H1 (cell line): ENCODE measurements at regions not wholly inside any gene's neighbourhood (a gene's known extent, or its start where the extent isn't known, plus 50 kb on each side); places are given as distances from the start of the nearest gene placed in this dataset.

Source experiments
- CTCF ChIA-PET: fragments of 300-600 bp; sonication (Branson Sonifier 250); formaldehyde crosslinking; loops from one replicate; lab custom pipeline; 2021; ENCODE audit not compliant: partially characterized antibody; lab: Charles Lee
- POLR2A ChIA-PET: fragments of 300-600 bp; sonication (Branson Sonifier 250); formaldehyde crosslinking; loops from one replicate; lab custom pipeline; 2021; ENCODE audit warnings: inconsistent platforms; ENCODE audit not compliant: partially characterized antibody; lab: Charles Lee
- DNase-seq, 2 experiments: peaks; one replicate each; pipeline versions ENCODE4 v3.0.0 to v3.0.0-alpha.2; 2010 to 2022; ENCODE audit warnings: low spot score in 2 of 2, low read depth in 1 of 2, mixed read lengths in 1 of 2
- FAIRE-seq: peaks from 2 replicates; lab custom pipeline; 2011; peaks lifted over from hg19 to GRCh38; lab: Jason Lieb, UNC
- H2AFZ ChIP-seq: 2 replicates; pipeline ENCODE4 v1.8.1; 2012; ENCODE audit warnings: low read length, inconsistent platforms
- H2AK5ac ChIP-seq: 2 replicates; pipeline ENCODE4 v1.6.1; 2013; ENCODE audit warnings: low read depth, low read length
- H2BK120ac ChIP-seq: replicated peaks from 2 replicates; pipeline ENCODE3; 2013; ENCODE audit warnings: low read depth, low read length, inconsistent platforms
- H2BK12ac ChIP-seq: 2 replicates; pipeline ENCODE4 v1.6.1; 2013; ENCODE audit warnings: low read depth, low read length
- H2BK15ac ChIP-seq: 2 replicates; pipeline ENCODE4 v1.6.1; 2013; ENCODE audit warnings: low read length
- H2BK20ac ChIP-seq: 2 replicates; pipeline ENCODE4 v1.6.1; 2013; ENCODE audit warnings: low read length
- H2BK5ac ChIP-seq: 2 replicates; pipeline ENCODE4 v1.6.1; 2013; ENCODE audit warnings: low read depth, low read length
- H3K14ac ChIP-seq: 2 replicates; pipeline ENCODE4 v1.6.1; 2013; ENCODE audit warnings: inconsistent platforms; ENCODE audit not compliant: insufficient read length
- H3K18ac ChIP-seq: 2 replicates; pipeline ENCODE4 v1.6.1; 2013; ENCODE audit warnings: low read length; ENCODE audit errors: extremely low read depth
- H3K23ac ChIP-seq: 2 replicates; pipeline ENCODE4 v1.6.1; 2013; ENCODE audit warnings: inconsistent platforms; ENCODE audit not compliant: insufficient read length
- H3K23me2 ChIP-seq: 2 replicates; pipeline ENCODE4 v1.6.1; 2013; ENCODE audit warnings: low read depth, low read length
- H3K27ac ChIP-seq: 2 replicates; pipeline ENCODE4 v1.6.1; 2011; ENCODE audit warnings: low read depth, low read length, inconsistent platforms
- H3K27me3 ChIP-seq, 4 experiments: replicated peaks in 1 of 4; 1 replicate in 1 of 4; 2 replicates in 3 of 4; pipeline versions ENCODE4 v1.6.1 to v1.8.1; 2011 to 2013; ENCODE audit warnings: low read length in 3 of 4, mild to moderate bottlenecking in 3 of 4, inconsistent platforms in 2 of 4, mixed read lengths in 2 of 4, moderate library complexity in 1 of 4; ENCODE audit not compliant: control insufficient read depth in 3 of 4, insufficient read depth in 3 of 4; ENCODE audit errors: extremely low read depth in 1 of 4
- H3K36me3 ChIP-seq, 4 experiments: 2 replicates each; pipeline versions ENCODE4 v1.6.1 to v1.8.1; 2011 to 2013; ENCODE audit warnings: mild to moderate bottlenecking in 4 of 4, low read length in 3 of 4, moderate library complexity in 2 of 4, control low read depth in 1 of 4, inconsistent platforms in 1 of 4; ENCODE audit not compliant: insufficient read depth in 4 of 4, control insufficient read depth in 2 of 4
- H3K4ac ChIP-seq: replicated peaks from 2 replicates; pipeline ENCODE3; 2013; ENCODE audit warnings: low read length, low read depth, mixed read lengths, inconsistent platforms; ENCODE audit not compliant: insufficient read length
- H3K4me1 ChIP-seq, 4 experiments: replicated peaks in 1 of 4; 1 replicate in 1 of 4; 2 replicates in 3 of 4; pipeline versions ENCODE4 v1.6.1 to v1.8.1; 2011 to 2013; ENCODE audit warnings: low read length in 3 of 4, inconsistent platforms in 2 of 4, mixed read lengths in 1 of 4; ENCODE audit not compliant: insufficient read depth in 4 of 4, control insufficient read depth in 3 of 4
- H3K4me2 ChIP-seq, 2 experiments: 2 replicates each; pipeline versions ENCODE4 v1.6.1 to v1.8.1; 2011 to 2013; ENCODE audit warnings: low read depth in 2 of 2, low read length in 2 of 2, control low read depth in 1 of 2, inconsistent platforms in 1 of 2, mild to moderate bottlenecking in 1 of 2; ENCODE audit not compliant: insufficient read depth in 1 of 2
- H3K4me3 ChIP-seq, 4 experiments: fragments of 200-600, 300-600 bp in 1 of 4; sonication (generic), shearing (Covaris generic), sonication (Bioruptor Twin) in 1 of 4; 2 replicates each; pipeline versions ENCODE4 v1.5.1 to v1.8.1; 2011 to 2016; ENCODE audit warnings: low read length in 4 of 4, low read depth in 3 of 4, control low read depth in 2 of 4, inconsistent platforms in 2 of 4, mild to moderate bottlenecking in 2 of 4, mixed read lengths in 1 of 4, moderate library complexity in 1 of 4; ENCODE audit not compliant: insufficient read depth in 2 of 4; ENCODE audit errors: extremely low read depth in 1 of 4
- H3K56ac ChIP-seq: replicated peaks from 2 replicates; pipeline ENCODE3; 2013; ENCODE audit warnings: low read depth, mild to moderate bottlenecking, mixed read lengths, low read length, inconsistent platforms; ENCODE audit not compliant: insufficient read length
- H3K79me1 ChIP-seq: 2 replicates; pipeline ENCODE4 v1.6.1; 2013; ENCODE audit warnings: low read depth, low read length, control low read depth
- H3K79me2 ChIP-seq, 2 experiments: 2 replicates each; pipeline versions ENCODE4 v1.6.1 to v1.8.1; 2012 to 2013; ENCODE audit warnings: low read length in 2 of 2, mild to moderate bottlenecking in 2 of 2, inconsistent platforms in 1 of 2; ENCODE audit not compliant: insufficient read depth in 2 of 2, control insufficient read depth in 1 of 2
- H3K9ac ChIP-seq, 4 experiments: replicated peaks in 1 of 4; 1 replicate in 1 of 4; 2 replicates in 3 of 4; pipeline versions ENCODE4 v1.6.1 to v1.8.1; 2011 to 2013; ENCODE audit warnings: low read depth in 3 of 4, low read length in 3 of 4, control low read depth in 2 of 4, mild to moderate bottlenecking in 2 of 4, moderate library complexity in 2 of 4, inconsistent platforms in 1 of 4; ENCODE audit errors: extremely low read depth in 1 of 4
- H3K9me3 ChIP-seq, 2 experiments: 2 replicates each; pipeline versions ENCODE4 v1.6.1 to v1.8.1; 2012 to 2013; ENCODE audit warnings: mild to moderate bottlenecking in 2 of 2, moderate library complexity in 2 of 2, control low read depth in 1 of 2, inconsistent platforms in 1 of 2, low read depth in 1 of 2, low read length in 1 of 2, mixed read lengths in 1 of 2; ENCODE audit not compliant: insufficient read depth in 2 of 2
- H4K20me1 ChIP-seq, 2 experiments: replicated peaks in 1 of 2; 2 replicates each; pipeline versions ENCODE3 to v1.8.1; 2011 to 2013; ENCODE audit warnings: inconsistent platforms in 2 of 2, low read length in 2 of 2, mild to moderate bottlenecking in 1 of 2; ENCODE audit not compliant: insufficient read depth in 2 of 2, control insufficient read depth in 1 of 2
- H4K5ac ChIP-seq: 2 replicates; pipeline ENCODE4 v1.6.1; 2013; ENCODE audit warnings: low read length, low read depth, mixed read lengths, inconsistent platforms; ENCODE audit not compliant: insufficient read length
- H4K8ac ChIP-seq: 2 replicates; pipeline ENCODE4 v1.8.0; 2013; ENCODE audit warnings: mild to moderate bottlenecking, moderate library complexity, low read length, inconsistent platforms; ENCODE audit not compliant: insufficient read depth; ENCODE audit errors: extremely low read depth
- H4K91ac ChIP-seq: replicated peaks from 2 replicates; pipeline ENCODE3; 2013; ENCODE audit warnings: low read length, mixed read lengths, inconsistent platforms; ENCODE audit not compliant: insufficient read length
- ASH2L ChIP-seq: fragments of 200-600, 300-600 bp; sonication (generic); IDR thresholded peaks from one replicate; pipeline ENCODE4 v1.7.1; 2017; ENCODE audit warnings: low read length
- CEBPB ChIP-seq: IDR thresholded peaks from 2 replicates; pipeline ENCODE4 v1.6.1; 2012; ENCODE audit warnings: low read depth, low read length
- CHD1 ChIP-seq: IDR thresholded peaks from 2 replicates; pipeline ENCODE4 v1.6.1; 2012; ENCODE audit warnings: low read depth, low read length, improper control_type of control experiment
- CREB1 ChIP-seq: IDR thresholded peaks from 2 replicates; pipeline ENCODE4 v1.6.1; 2012; ENCODE audit warnings: inconsistent platforms
- HDAC2 ChIP-seq, 2 experiments: fragments of 300-600 bp in 1 of 2; sonication (generic) in 1 of 2; IDR thresholded peaks; 2 replicates each; pipeline ENCODE4 v1.6.1; 2011 to 2012; ENCODE audit warnings: low read depth in 2 of 2, low read length in 2 of 2, mild to moderate bottlenecking in 2 of 2, moderate library complexity in 2 of 2, borderline replicate concordance in 1 of 2, inconsistent platforms in 1 of 2
- JUN ChIP-seq: IDR thresholded peaks from 2 replicates; pipeline ENCODE4 v1.6.1; 2011; ENCODE audit warnings: low read depth, mild to moderate bottlenecking, improper control_type of control experiment, low read length
- NANOG ChIP-seq: IDR thresholded peaks from 2 replicates; pipeline ENCODE4 v1.6.1; 2011; ENCODE audit warnings: low read length, low read depth, mild to moderate bottlenecking, inconsistent platforms; ENCODE audit not compliant: insufficient read depth, poor library complexity, severe bottlenecking
- POLR2AphosphoS5 ChIP-seq: IDR thresholded peaks from 2 replicates; pipeline ENCODE4 v1.6.1; 2011; ENCODE audit warnings: low read depth, low read length
- RFX5 ChIP-seq: IDR thresholded peaks from 2 replicates; pipeline ENCODE4 v1.6.1; 2011; ENCODE audit warnings: low read depth, low read length, improper control_type of control experiment, borderline replicate concordance
- SIN3A ChIP-seq, 2 experiments: IDR thresholded peaks in 1 of 2; conservative IDR thresholded peaks in 1 of 2; 2 replicates each; pipeline ENCODE4 v1.6.1; 2011 to 2012; ENCODE audit warnings: low read length in 2 of 2, improper control_type of control experiment in 1 of 2, low read depth in 1 of 2, mild to moderate bottlenecking in 1 of 2
- SRF ChIP-seq: IDR thresholded peaks from 2 replicates; pipeline ENCODE4 v1.6.1; 2011; ENCODE audit warnings: mild to moderate bottlenecking, low read depth, low read length, moderate library complexity
- WGBS, 2 experiments: shearing (Covaris generic) in 1 of 2; methylation state at CpG; one replicate each; pipeline versions ENCODE4 v1.1.6 to v1.1.7; 2013 to 2015; ENCODE audit warnings: low lambda C conversion rate in 2 of 2, mixed read lengths in 2 of 2, inconsistent platforms in 1 of 2, low coverage in 1 of 2, missing lambda C conversion rate in 1 of 2; ENCODE audit not compliant: insufficient replicate concordance in 2 of 2, insufficient coverage in 1 of 2, insufficient read length in 1 of 2; ENCODE audit errors: extremely low coverage in 1 of 2, missing lambda C conversion rate in 1 of 2; 5-methylcytosine and 5-hydroxymethylcytosine counted together
- TF ChIP-seq, protein P1 (sequence below), 3 experiments: IDR thresholded peaks; 1 replicate in 2 of 3; 2 replicates in 1 of 3; pipeline versions ENCODE4 v1.5.1 to v1.6.1; 2011; ENCODE audit warnings: low read length in 3 of 3, mild to moderate bottlenecking in 3 of 3, inconsistent platforms in 2 of 3, low read depth in 1 of 3, moderate library complexity in 1 of 3; ENCODE audit not compliant: insufficient read depth in 1 of 3; ENCODE audit errors: control extremely low read depth in 1 of 3

DNA sequence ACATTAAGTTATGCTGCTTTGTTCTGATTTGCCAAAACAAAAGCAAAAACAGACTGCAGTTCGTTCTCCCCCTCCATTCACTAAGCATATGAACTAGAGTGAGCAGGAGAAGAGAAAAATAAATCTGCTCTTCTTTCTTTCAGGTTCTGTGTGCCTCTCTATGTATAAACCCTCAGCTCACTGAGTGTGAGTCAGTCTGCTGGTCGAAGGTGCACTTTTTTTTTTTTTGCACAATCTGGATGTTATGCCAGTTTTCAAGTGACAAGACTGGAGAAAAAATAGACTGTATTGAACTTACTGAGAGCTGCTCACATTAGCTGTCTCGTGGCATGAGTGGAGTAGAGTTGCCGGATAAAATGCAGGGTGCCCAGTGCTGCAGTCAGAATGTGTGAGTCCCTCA lies 244.6 kb upstream of the ATP10B start:
- H3K27me3 ChIP-seq = no peaks in the 10 kb centered on the region
- H4K20me1 ChIP-seq = no peaks in the 10 kb centered on the region
- no peaks in the 10 kb centered on the region for H3K4me1 ChIP-seq
- no peak overlapping the region for H4K8ac ChIP-seq
- no peak overlapping the region for H3K4ac ChIP-seq
- H2BK12ac ChIP-seq = no peak overlapping the region
- H3K18ac ChIP-seq = no peak overlapping the region
- H2BK15ac ChIP-seq = no peak overlapping the region
- H3K27ac ChIP-seq = no peak overlapping the region
- no peaks in the 10 kb centered on the region for H3K36me3 ChIP-seq
- no peak overlapping the region for H3K9ac ChIP-seq
- H2AK5ac ChIP-seq = no peak overlapping the region
- H3K23me2 ChIP-seq = no peaks in the 10 kb centered on the region
- FAIRE-seq (no peak), DNase-seq (no peak)
- H2AFZ ChIP-seq = no peak overlapping the region
- no peak overlapping the region for H3K4me3 ChIP-seq
- no peak overlapping the region for H3K56ac ChIP-seq
- H2BK5ac ChIP-seq = no peak overlapping the region
- no peak overlapping the region for H3K14ac ChIP-seq
- H3K23ac ChIP-seq = no peak overlapping the region
- no peak overlapping the region for H2BK20ac ChIP-seq
- no peak overlapping the region for H2BK120ac ChIP-seq
- no peaks in the 10 kb centered on the region for H3K79me1 ChIP-seq
- no peaks in the 10 kb centered on the region for H3K79me2 ChIP-seq
- CTCF ChIA-PET = interaction anchor here (0.6 to 1.4 kb wide), 3 partner anchors 10 to 599 kb away, joined by 3 to 4 read pairs (median 4); no protein-coding TSS in a partner anchor
- WGBS, 2 experiments = 85% methylated on average over 4 of the region's 4 CpGs; no CpG with 5 or more reads in 1 of the 2 experiments
- no peak overlapping the region for H4K91ac ChIP-seq
- H4K5ac ChIP-seq = no peak overlapping the region
- H3K4me2 ChIP-seq = no peak overlapping the region
- no peaks in the 10 kb centered on the region for H3K9me3 ChIP-seq
- POLR2A ChIA-PET = no interaction called here
- no peak for TF ChIP-seq JUN
- no peak for TF ChIP-seq NANOG
- TF ChIP-seq, protein P1, sequence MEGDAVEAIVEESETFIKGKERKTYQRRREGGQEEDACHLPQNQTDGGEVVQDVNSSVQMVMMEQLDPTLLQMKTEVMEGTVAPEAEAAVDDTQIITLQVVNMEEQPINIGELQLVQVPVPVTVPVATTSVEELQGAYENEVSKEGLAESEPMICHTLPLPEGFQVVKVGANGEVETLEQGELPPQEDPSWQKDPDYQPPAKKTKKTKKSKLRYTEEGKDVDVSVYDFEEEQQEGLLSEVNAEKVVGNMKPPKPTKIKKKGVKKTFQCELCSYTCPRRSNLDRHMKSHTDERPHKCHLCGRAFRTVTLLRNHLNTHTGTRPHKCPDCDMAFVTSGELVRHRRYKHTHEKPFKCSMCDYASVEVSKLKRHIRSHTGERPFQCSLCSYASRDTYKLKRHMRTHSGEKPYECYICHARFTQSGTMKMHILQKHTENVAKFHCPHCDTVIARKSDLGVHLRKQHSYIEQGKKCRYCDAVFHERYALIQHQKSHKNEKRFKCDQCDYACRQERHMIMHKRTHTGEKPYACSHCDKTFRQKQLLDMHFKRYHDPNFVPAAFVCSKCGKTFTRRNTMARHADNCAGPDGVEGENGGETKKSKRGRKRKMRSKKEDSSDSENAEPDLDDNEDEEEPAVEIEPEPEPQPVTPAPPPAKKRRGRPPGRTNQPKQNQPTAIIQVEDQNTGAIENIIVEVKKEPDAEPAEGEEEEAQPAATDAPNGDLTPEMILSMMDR (IDR thresholded peaks at IDR 0.05; ENCODE audit: control extremely low read depth in 1 of 3, insufficient read depth in 1 of 3, low read depth in 1 of 3, low read length in 3 of 3) = no peak
- TF ChIP-seq CREB1 = no peak
- TF ChIP-seq RFX5 = no peak
- no peak for TF ChIP-seq POLR2AphosphoS5
- no peak for TF ChIP-seq SRF
- TF ChIP-seq HDAC2 (IDR thresholded peaks at IDR 0.05; ENCODE audit: borderline replicate concordance in 1 of 2, low read depth in 2 of 2, low read length in 2 of 2) = no peak
- TF ChIP-seq CEBPB = no peak
- TF ChIP-seq ASH2L = no peak
- TF ChIP-seq CHD1 = no peak
- TF ChIP-seq SIN3A (conservative IDR thresholded peaks at IDR 0.05 in 1 of 2, IDR thresholded peaks at IDR 0.05 in 1 of 2; ENCODE audit: low read depth in 1 of 2, low read length in 2 of 2) = no peak
